ENCODE measurements at regions not wholly inside any gene's neighbourhood (a gene's known extent, or its start where the extent isn't known, plus 50 kb on each side); places are given as distances from the start of the nearest gene placed in this dataset.

DNA sequence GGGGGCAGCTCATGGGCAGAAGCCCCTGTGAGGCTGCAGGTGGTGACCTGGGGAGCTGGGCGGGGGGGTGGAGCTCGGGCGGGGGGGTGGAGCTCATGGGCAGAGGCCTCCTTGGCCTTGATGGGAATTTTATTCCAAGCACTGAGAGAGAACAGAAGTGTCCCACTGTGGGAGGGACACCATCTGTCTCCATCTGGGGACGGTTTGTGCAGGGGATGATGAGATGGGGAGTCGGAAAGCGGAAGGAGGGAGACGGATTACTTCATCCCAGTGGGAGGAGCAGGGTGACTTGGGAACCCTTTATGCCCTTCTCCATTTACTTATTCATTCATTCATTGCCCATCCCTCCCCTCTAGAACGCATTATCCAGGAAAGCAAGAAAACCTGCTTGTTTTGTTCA is 304.7 kb downstream of the ADGRD1 start (continued):
- TF ChIP-seq, protein P1, sequence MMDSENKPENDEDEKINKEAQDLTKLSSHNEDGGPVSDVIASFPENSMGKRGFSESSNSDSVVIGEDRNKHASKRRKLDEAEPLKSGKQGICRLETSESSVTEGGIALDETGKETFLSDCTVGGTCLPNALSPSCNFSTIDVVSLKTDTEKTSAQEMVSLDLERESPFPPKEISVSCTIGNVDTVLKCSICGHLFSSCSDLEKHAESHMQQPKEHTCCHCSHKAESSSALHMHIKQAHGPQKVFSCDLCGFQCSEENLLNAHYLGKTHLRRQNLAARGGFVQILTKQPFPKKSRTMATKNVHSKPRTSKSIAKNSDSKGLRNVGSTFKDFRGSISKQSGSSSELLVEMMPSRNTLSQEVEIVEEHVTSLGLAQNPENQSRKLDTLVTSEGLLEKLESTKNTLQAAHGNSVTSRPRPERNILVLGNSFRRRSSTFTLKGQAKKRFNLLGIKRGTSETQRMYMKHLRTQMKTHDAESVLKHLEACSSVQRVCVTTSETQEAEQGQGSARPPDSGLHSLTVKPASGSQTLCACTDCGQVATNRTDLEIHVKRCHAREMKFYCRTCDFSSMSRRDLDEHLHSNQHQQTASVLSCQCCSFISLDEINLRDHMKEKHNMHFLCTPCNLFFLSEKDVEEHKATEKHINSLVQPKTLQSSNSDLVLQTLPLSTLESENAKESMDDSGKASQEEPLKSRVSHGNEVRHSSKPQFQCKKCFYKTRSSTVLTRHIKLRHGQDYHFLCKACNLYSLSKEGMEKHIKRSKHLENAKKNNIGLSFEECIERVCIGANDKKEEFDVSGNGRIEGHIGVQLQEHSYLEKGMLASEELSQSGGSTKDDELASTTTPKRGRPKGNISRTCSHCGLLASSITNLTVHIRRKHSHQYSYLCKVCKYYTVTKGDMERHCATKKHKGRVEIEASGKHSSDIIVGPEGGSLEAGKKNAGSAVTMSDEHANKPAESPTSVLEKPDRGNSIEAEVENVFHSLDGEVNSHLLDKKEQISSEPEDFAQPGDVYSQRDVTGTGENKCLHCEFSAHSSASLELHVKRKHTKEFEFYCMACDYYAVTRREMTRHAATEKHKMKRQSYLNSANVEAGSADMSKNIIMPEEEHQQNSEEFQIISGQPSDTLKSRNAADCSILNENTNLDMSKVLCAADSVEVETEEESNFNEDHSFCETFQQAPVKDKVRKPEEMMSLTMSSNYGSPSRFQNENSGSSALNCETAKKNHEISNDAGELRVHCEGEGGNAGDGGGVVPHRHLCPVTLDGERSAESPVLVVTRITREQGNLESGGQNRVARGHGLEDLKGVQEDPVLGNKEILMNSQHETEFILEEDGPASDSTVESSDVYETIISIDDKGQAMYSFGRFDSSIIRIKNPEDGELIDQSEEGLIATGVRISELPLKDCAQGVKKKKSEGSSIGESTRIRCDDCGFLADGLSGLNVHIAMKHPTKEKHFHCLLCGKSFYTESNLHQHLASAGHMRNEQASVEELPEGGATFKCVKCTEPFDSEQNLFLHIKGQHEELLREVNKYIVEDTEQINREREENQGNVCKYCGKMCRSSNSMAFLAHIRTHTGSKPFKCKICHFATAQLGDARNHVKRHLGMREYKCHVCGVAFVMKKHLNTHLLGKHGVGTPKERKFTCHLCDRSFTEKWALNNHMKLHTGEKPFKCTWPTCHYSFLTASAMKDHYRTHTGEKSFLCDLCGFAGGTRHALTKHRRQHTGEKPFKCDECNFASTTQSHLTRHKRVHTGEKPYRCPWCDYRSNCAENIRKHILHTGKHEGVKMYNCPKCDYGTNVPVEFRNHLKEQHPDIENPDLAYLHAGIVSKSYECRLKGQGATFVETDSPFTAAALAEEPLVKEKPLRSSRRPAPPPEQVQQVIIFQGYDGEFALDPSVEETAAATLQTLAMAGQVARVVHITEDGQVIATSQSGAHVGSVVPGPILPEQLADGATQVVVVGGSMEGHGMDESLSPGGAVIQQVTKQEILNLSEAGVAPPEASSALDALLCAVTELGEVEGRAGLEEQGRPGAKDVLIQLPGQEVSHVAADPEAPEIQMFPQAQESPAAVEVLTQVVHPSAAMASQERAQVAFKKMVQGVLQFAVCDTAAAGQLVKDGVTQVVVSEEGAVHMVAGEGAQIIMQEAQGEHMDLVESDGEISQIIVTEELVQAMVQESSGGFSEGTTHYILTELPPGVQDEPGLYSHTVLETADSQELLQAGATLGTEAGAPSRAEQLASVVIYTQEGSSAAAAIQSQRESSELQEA (IDR thresholded peaks at IDR 0.05; ENCODE audit: low read depth) = no peak
- TF ChIP-seq, protein P2, sequence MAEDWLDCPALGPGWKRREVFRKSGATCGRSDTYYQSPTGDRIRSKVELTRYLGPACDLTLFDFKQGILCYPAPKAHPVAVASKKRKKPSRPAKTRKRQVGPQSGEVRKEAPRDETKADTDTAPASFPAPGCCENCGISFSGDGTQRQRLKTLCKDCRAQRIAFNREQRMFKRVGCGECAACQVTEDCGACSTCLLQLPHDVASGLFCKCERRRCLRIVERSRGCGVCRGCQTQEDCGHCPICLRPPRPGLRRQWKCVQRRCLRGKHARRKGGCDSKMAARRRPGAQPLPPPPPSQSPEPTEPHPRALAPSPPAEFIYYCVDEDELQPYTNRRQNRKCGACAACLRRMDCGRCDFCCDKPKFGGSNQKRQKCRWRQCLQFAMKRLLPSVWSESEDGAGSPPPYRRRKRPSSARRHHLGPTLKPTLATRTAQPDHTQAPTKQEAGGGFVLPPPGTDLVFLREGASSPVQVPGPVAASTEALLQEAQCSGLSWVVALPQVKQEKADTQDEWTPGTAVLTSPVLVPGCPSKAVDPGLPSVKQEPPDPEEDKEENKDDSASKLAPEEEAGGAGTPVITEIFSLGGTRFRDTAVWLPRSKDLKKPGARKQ (CRISPR knock-in tag; IDR thresholded peaks at IDR 0.05) = no peak
- TF ChIP-seq MBD2 (IDR thresholded peaks at IDR 0.05; ENCODE audit: borderline replicate concordance, low read depth) = no peak
- no peak for TF ChIP-seq EZH2 (IDR thresholded peaks at IDR 0.05; ENCODE audit: borderline replicate concordance, low read depth, low read length)
- no peak for TF ChIP-seq KDM4B (IDR thresholded peaks at IDR 0.05; ENCODE audit: borderline replicate concordance in 2 of 2, low read depth in 1 of 2)
- TF ChIP-seq, protein P3, sequence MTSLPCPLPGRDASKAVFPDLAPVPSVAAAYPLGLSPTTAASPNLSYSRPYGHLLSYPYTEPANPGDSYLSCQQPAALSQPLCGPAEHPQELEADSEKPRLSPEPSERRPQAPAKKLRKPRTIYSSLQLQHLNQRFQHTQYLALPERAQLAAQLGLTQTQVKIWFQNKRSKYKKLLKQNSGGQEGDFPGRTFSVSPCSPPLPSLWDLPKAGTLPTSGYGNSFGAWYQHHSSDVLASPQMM (CRISPR knock-in tag; IDR thresholded peaks at IDR 0.05) = no peak
- no peak for TF ChIP-seq SLC30A9 (CRISPR knock-in tag; IDR thresholded peaks at IDR 0.05)
- TF ChIP-seq, protein P4, sequence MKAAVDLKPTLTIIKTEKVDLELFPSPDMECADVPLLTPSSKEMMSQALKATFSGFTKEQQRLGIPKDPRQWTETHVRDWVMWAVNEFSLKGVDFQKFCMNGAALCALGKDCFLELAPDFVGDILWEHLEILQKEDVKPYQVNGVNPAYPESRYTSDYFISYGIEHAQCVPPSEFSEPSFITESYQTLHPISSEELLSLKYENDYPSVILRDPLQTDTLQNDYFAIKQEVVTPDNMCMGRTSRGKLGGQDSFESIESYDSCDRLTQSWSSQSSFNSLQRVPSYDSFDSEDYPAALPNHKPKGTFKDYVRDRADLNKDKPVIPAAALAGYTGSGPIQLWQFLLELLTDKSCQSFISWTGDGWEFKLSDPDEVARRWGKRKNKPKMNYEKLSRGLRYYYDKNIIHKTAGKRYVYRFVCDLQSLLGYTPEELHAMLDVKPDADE (conservative IDR thresholded peaks at IDR 0.05; ENCODE audit: control insufficient read depth, low read depth, low read length) = no peak
